Endothelial cell of umbilical vein (primary cell): ENCODE measurements at regions not wholly inside any gene's neighbourhood (a gene's known extent, or its start where the extent isn't known, plus 50 kb on each side); places are given as distances from the start of the nearest gene placed in this dataset.

Source experiments
- BruUV-seq: library from RNA; stranded (reverse); fragments of 400-500 nt; replicated peaks from 2 replicates; lab custom pipeline; 2021; lab: Mats Ljungman, UMichigan
- CTCF ChIA-PET: fragments of 300-600, 350-600 bp; sonication (Branson Sonifier 250); formaldehyde crosslinking; loops from one replicate; lab custom pipeline; 2021; ENCODE audit warnings: antibody characterized with exemption, inconsistent platforms; lab: Charles Lee
- POLR2A ChIA-PET: fragments of 300-600, 350-600 bp; sonication (Branson Sonifier 250); formaldehyde crosslinking; loops from one replicate; lab custom pipeline; 2021; ENCODE audit warnings: antibody characterized with exemption, inconsistent platforms; lab: Charles Lee
- DNase-seq: peaks from one replicate; pipeline ENCODE4 v3.0.0-alpha.2; 2011; ENCODE audit warnings: low read depth, low spot score
- FAIRE-seq: peaks from 2 replicates; lab custom pipeline; 2011; peaks lifted over from hg19 to GRCh38; lab: Jason Lieb, UNC
- H2AFZ ChIP-seq: 2 replicates; pipeline ENCODE4 v1.6.0; 2012; ENCODE audit warnings: low read depth, low read length, control low read depth, inconsistent platforms
- H3K27ac ChIP-seq: 2 replicates; pipeline ENCODE4 v1.5.1; 2011; ENCODE audit warnings: low read depth, mild to moderate bottlenecking, control low read depth, low read length, moderate library complexity; ENCODE audit not compliant: insufficient read depth
- H3K27me3 ChIP-seq, 2 experiments: 2 replicates each; pipeline versions ENCODE4 v1.6.0 to v1.6.1; 2011; ENCODE audit warnings: low read length in 2 of 2, mixed read lengths in 1 of 2; ENCODE audit not compliant: control insufficient read depth in 2 of 2, insufficient read depth in 2 of 2
- H3K36me3 ChIP-seq, 2 experiments: 2 replicates in 1 of 2; 3 replicates in 1 of 2; pipeline ENCODE4 v1.5.1; 2011; ENCODE audit warnings: low read length in 2 of 2, mild to moderate bottlenecking in 1 of 2, moderate library complexity in 1 of 2; ENCODE audit not compliant: control insufficient read depth in 2 of 2, insufficient read depth in 2 of 2; ENCODE audit errors: extremely low read depth in 1 of 2
- H3K4me1 ChIP-seq: 3 replicates; pipeline ENCODE4 v1.5.1; 2011; ENCODE audit warnings: mild to moderate bottlenecking, low read length; ENCODE audit not compliant: control insufficient read depth, insufficient read depth; ENCODE audit errors: extremely low read depth
- H3K4me2 ChIP-seq: 2 replicates; pipeline ENCODE4 v1.6.1; 2011; ENCODE audit warnings: low read length, control low read depth, mixed read lengths; ENCODE audit not compliant: insufficient read depth
- H3K4me3 ChIP-seq, 3 experiments: fragments of 200-600 bp in 1 of 3; sonication (generic), shearing (Covaris generic) in 1 of 3; replicated peaks in 1 of 3; 2 replicates each; pipeline ENCODE4 v1.5.1; 2011 to 2016; ENCODE audit warnings: control low read depth in 3 of 3, low read length in 3 of 3, mild to moderate bottlenecking in 2 of 3, inconsistent platforms in 1 of 3, low read depth in 1 of 3, moderate library complexity in 1 of 3; ENCODE audit not compliant: insufficient read depth in 1 of 3
- H3K79me2 ChIP-seq: 2 replicates; pipeline ENCODE4 v1.6.0; 2012; ENCODE audit warnings: low read length, inconsistent platforms; ENCODE audit not compliant: control insufficient read depth, insufficient read depth
- H3K9ac ChIP-seq: replicated peaks from 2 replicates; pipeline ENCODE3; 2011; ENCODE audit warnings: low read length, control low read depth; ENCODE audit not compliant: insufficient read depth; ENCODE audit errors: extremely low read depth
- H3K9me1 ChIP-seq: replicated peaks from 3 replicates; pipeline ENCODE4 v1.6.0; 2011; ENCODE audit warnings: mild to moderate bottlenecking, low read length; ENCODE audit not compliant: control insufficient read depth, insufficient read depth; ENCODE audit errors: extremely low read depth
- H3K9me3 ChIP-seq: replicated peaks from 2 replicates; pipeline ENCODE4 v1.5.1; 2012; ENCODE audit warnings: low read length, inconsistent platforms; ENCODE audit not compliant: control insufficient read depth, insufficient read depth
- H4K20me1 ChIP-seq: replicated peaks from 2 replicates; pipeline ENCODE3; 2011; ENCODE audit warnings: mild to moderate bottlenecking, low read length; ENCODE audit not compliant: control insufficient read depth, insufficient read depth; ENCODE audit errors: extremely low read depth
- CTCF ChIP-seq, 2 donors: IDR thresholded peaks; 1 replicate in 1 of 2; 2 replicates in 1 of 2; pipeline ENCODE4 v1.5.1; 2011; ENCODE audit warnings: low read length in 2 of 2, mild to moderate bottlenecking in 2 of 2, moderate library complexity in 2 of 2, control low read depth in 1 of 2, inconsistent platforms in 1 of 2, low read depth in 1 of 2; ENCODE audit not compliant: insufficient read depth in 1 of 2; ENCODE audit errors: extremely low read depth in 1 of 2
- EZH2 ChIP-seq: IDR thresholded peaks from 2 replicates; pipeline ENCODE4 v1.6.1; 2012; ENCODE audit warnings: borderline replicate concordance, low read depth, mild to moderate bottlenecking, moderate library complexity, low read length, inconsistent platforms; ENCODE audit not compliant: severe bottlenecking
- FOS ChIP-seq: IDR thresholded peaks from 2 replicates; pipeline ENCODE4 v1.6.1; 2011; ENCODE audit warnings: mild to moderate bottlenecking, low read length, moderate library complexity, borderline replicate concordance; ENCODE audit not compliant: insufficient read depth
- GATA2 ChIP-seq: IDR thresholded peaks from 2 replicates; pipeline ENCODE4 v1.7.0; 2011; ENCODE audit warnings: low read depth, mild to moderate bottlenecking, moderate library complexity, mixed read lengths, low read length; ENCODE audit not compliant: insufficient read length, insufficient read depth
- JUN ChIP-seq: IDR thresholded peaks from 2 replicates; pipeline ENCODE4 v1.6.1; 2011; ENCODE audit warnings: borderline replicate concordance, low read depth; ENCODE audit not compliant: insufficient read length, insufficient read depth
- MAX ChIP-seq: IDR thresholded peaks from 2 replicates; pipeline ENCODE4 v1.6.1; 2011; ENCODE audit not compliant: insufficient read depth, insufficient read length
- MYC ChIP-seq: IDR thresholded peaks from one replicate; pipeline ENCODE4 v1.6.1; 2011; ENCODE audit warnings: mild to moderate bottlenecking, low read depth, low read length
- POLR2A ChIP-seq: IDR thresholded peaks from 2 replicates; pipeline ENCODE4 v1.6.1; 2012; ENCODE audit warnings: low read depth, mild to moderate bottlenecking, control low read depth, low read length
- POLR2AphosphoS5 ChIP-seq: IDR thresholded peaks from 2 replicates; pipeline ENCODE4 v1.6.1; 2012; ENCODE audit warnings: low read depth, mild to moderate bottlenecking, control low read depth, low read length, moderate library complexity; ENCODE audit not compliant: insufficient read depth
- dilution Hi-C: fragments of 300-500 bp; cut with MboI; formaldehyde crosslinking; loops from one replicate; pipeline ENCODE4 v1.15.0; 2019; ENCODE audit warnings: low sequenced_read_pairs; ENCODE audit not compliant: extremely low pct_ligation_motif_present
- intact Hi-C: fragments of 100-400 bp; cut with micrococcal nuclease; formaldehyde crosslinking; loops from one replicate; pipeline ENCODE4 v1.10.0; 2022

GRCh38 chr16:65313936-65314626 lies 192.2 kb upstream of the CDH11 start:
- Histone ChIP-seq H3K79me2 (no peaks in the 10 kb centered on the region), H2AFZ (no peak overlapping the region), H4K20me1 (no peaks in the 10 kb centered on the region), H3K4me2 (no peak overlapping the region), H3K27me3 (no peaks in the 10 kb centered on the region), H3K9me3 (no peaks in the 10 kb centered on the region), H3K4me1 (no peaks in the 10 kb centered on the region), H3K27ac (no peak overlapping the region), H3K4me3 (no peak overlapping the region), H3K9me1 (no peaks in the 10 kb centered on the region), H3K36me3 (no peaks in the 10 kb centered on the region), H3K9ac (no peak overlapping the region)
- dilution Hi-C loops, result no loop called here
- FAIRE-seq, result no peak
- BruUV-seq, result no TSS peak
- ChIA-PET CTCF (interaction anchor here (1.4 kb wide), 1 partner anchor 10 kb away, joined by 4 read pairs; no protein-coding TSS in a partner anchor), POLR2A (no interaction called here)
- no peak for TF ChIP-seq POLR2A
- TF ChIP-seq EZH2, result no peak
- no peak for TF ChIP-seq MAX
- no peak for TF ChIP-seq JUN
- TF ChIP-seq MYC, result no peak
- TF ChIP-seq FOS, result no peak
- no peak for TF ChIP-seq CTCF (IDR thresholded peaks at IDR 0.05; ENCODE audit: extremely low read depth in 1 of 2, insufficient read depth in 1 of 2, low read depth in 1 of 2, low read length in 2 of 2)
- no peak for TF ChIP-seq GATA2
- TF ChIP-seq POLR2AphosphoS5, result no peak
- intact Hi-C loops, result no loop called here
- DNase-seq, result no peak
